Thymus (tissue), 11 donors: ENCODE measurements at regions not wholly inside any gene's neighbourhood (a gene's known extent, or its start where the extent isn't known, plus 50 kb on each side); places are given as distances from the start of the nearest gene placed in this dataset.

Experiments used
- DNase-seq, 9 donors: peaks; one replicate each; pipeline ENCODE4 v3.0.0-alpha.2; 2013; ENCODE audit warnings: low spot score in 9 of 9, low read depth in 6 of 9, missing footprints in 1 of 9
- H3K27ac ChIP-seq, 2 donors: one replicate each; pipeline ENCODE4 v1.5.1; 2013; ENCODE audit warnings: control low read depth in 1 of 2, low read depth in 1 of 2, low read length in 1 of 2, mild to moderate bottlenecking in 1 of 2, moderate library complexity in 1 of 2
- H3K27me3 ChIP-seq, 2 donors: one replicate each; pipeline ENCODE4 v1.5.1; 2013; ENCODE audit warnings: low read length in 1 of 2; ENCODE audit not compliant: control insufficient read depth in 2 of 2, insufficient read depth in 1 of 2
- H3K36me3 ChIP-seq, 2 donors: one replicate each; pipeline ENCODE4 v1.5.1; 2013; ENCODE audit warnings: low read length in 1 of 2, mild to moderate bottlenecking in 1 of 2, moderate library complexity in 1 of 2; ENCODE audit not compliant: control insufficient read depth in 2 of 2, insufficient read depth in 2 of 2
- H3K4me1 ChIP-seq, 2 donors: one replicate each; pipeline ENCODE4 v1.5.1; 2013; ENCODE audit warnings: low read length in 2 of 2; ENCODE audit not compliant: control insufficient read depth in 2 of 2, insufficient read depth in 2 of 2
- H3K4me3 ChIP-seq, 2 donors: one replicate each; pipeline ENCODE4 v1.5.1; 2013; ENCODE audit warnings: low read length in 2 of 2, control low read depth in 1 of 2, mild to moderate bottlenecking in 1 of 2
- H3K9me3 ChIP-seq, 2 donors: one replicate each; pipeline ENCODE4 v1.5.1; 2013; ENCODE audit warnings: low read length in 1 of 2, mild to moderate bottlenecking in 1 of 2; ENCODE audit not compliant: control insufficient read depth in 2 of 2, insufficient read depth in 1 of 2
- WGBS: extraction: QIAGEN DNeasy Blood & Tissue Kit; methylation state at CpG from one replicate; pipeline ENCODE4 v1.1.7; 2013; 5-methylcytosine and 5-hydroxymethylcytosine counted together
- donor health status: healthy.

GRCh38 chr10:71053169-71053895, 159.0 kb upstream of the UNC5B start:
- H3K27me3 ChIP-seq: no peaks in the 10 kb centered on the region
- 91% methylated on average over 10 of the region's 10 CpGs for WGBS
- no peaks in the 10 kb centered on the region for H3K9me3 ChIP-seq
- no peak for DNase-seq
- no peak overlapping the region for H3K4me3 ChIP-seq
- no peaks in the 10 kb centered on the region for H3K4me1 ChIP-seq
- H3K36me3 ChIP-seq: no peaks in the 10 kb centered on the region
- no peak overlapping the region for H3K27ac ChIP-seq

DNA sequence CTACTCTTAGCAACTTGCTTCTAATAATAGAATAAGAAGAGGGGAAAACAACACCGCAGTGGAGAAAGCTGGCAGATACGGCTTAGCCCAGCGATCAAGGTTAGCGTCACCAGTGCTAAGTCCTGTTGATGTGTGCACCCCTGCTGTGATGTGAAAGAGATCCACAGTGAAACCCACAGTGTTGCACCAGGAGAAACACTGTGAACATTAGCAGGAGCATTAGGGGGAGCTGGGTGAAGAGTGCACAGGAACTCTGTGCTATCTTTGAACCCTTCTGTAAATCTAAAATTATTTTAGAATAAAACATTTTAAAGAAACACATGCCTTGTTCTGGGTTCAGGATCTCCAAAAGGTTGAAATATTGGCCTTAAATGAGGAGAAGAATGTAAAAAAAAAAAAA, 154.1 kb upstream of the UNC5B start:
- peaks cover 0 to 3% of the 10 kb centered on the region in 2 donors for H3K4me1 ChIP-seq
- no peak for DNase-seq
- H3K9me3 ChIP-seq: no peaks in the 10 kb centered on the region
- WGBS: 95% methylated on average over 4 of the region's 4 CpGs
- no peaks in the 10 kb centered on the region for H3K27me3 ChIP-seq
- H3K27ac ChIP-seq: no peak overlapping the region
- H3K4me3 ChIP-seq: no peak overlapping the region
- H3K36me3 ChIP-seq: no peaks in the 10 kb centered on the region

GRCh38 chr10:71059054-71059818, 153.1 kb upstream of the UNC5B start:
- DNase-seq: no peak
- Histone ChIP-seq H3K36me3 (no peaks in the 10 kb centered on the region), H3K4me1 (peaks cover 0 to 3% of the 10 kb centered on the region in 2 donors), H3K27ac (no peak overlapping the region), H3K4me3 (no peak overlapping the region), H3K27me3 (no peaks in the 10 kb centered on the region), H3K9me3 (no peaks in the 10 kb centered on the region)
- 97% methylated on average over 12 of the region's 12 CpGs for WGBS

DNA sequence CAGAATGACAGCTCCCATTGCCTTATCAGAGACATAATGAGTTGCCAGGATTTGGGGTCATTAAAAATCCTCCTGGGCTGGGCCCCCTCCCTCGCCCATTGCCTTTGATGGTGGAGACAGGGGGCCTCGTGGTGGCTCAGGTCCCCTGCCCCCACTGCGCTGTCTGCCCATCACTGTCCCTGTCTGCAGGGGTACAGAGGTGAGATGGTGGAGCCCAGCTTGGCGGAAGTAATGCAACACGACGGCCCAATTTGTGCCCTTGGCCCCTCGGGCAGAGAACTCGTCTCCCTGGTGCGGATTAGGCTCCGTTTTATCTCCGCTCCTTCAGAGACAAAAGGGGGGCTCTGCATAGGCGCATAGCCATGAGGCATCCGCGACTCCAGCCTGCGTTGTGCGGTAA, 152.4 kb upstream of the UNC5B start:
- no peak for DNase-seq
- H3K4me3 ChIP-seq: no peak overlapping the region

GRCh38 chr10:71060476-71061426, 151.6 kb upstream of the UNC5B start:
- Histone ChIP-seq H3K36me3 (no peaks in the 10 kb centered on the region), H3K27me3 (no peaks in the 10 kb centered on the region), H3K4me1 (peaks cover 0 to 8% of the 10 kb centered on the region in 2 donors), H3K27ac (no peak overlapping the region), H3K9me3 (no peaks in the 10 kb centered on the region), H3K4me3 (no peak overlapping the region)
- WGBS: 95% methylated on average over 12 of the region's 12 CpGs
- DNase-seq: no peak

More for the DNA sequence above, 152.4 kb upstream of the UNC5B start:
- H3K27ac ChIP-seq: no peak overlapping the region
- peaks cover 0 to 7% of the 10 kb centered on the region in 2 donors for H3K4me1 ChIP-seq
- H3K9me3 ChIP-seq: no peaks in the 10 kb centered on the region
- H3K27me3 ChIP-seq: no peaks in the 10 kb centered on the region
- WGBS: 92% methylated on average over 16 of the region's 16 CpGs
- H3K36me3 ChIP-seq: no peaks in the 10 kb centered on the region

DNA sequence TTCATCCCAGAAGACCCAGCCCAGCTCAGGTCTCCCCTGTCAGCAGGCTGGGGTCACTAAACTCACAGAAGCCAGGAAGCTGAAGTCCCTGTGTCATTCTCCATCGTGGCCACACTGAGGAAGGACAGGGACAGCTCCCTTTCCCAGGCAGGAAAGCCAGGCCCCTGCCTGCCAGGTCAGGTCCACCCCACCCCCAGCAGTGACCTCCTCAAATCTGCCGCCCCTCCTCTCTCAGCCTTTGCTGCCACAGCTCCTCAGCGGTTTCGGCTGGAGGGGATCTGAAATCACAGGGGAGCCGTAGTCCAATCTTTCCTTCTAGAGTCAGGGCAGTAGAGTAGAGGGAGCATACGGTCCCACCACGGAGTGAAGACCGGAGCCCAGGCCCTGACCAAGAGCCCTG, 150.9 kb upstream of the UNC5B start:
- H3K9me3 ChIP-seq: no peaks in the 10 kb centered on the region
- 90% methylated on average over 8 of the region's 8 CpGs for WGBS
- H3K36me3 ChIP-seq: no peaks in the 10 kb centered on the region
- H3K27me3 ChIP-seq: no peaks in the 10 kb centered on the region
- H3K4me1 ChIP-seq: peaks cover 0 to 8% of the 10 kb centered on the region in 2 donors
- no peak for DNase-seq
- H3K27ac ChIP-seq: no peak overlapping the region
- no peak overlapping the region for H3K4me3 ChIP-seq

DNA sequence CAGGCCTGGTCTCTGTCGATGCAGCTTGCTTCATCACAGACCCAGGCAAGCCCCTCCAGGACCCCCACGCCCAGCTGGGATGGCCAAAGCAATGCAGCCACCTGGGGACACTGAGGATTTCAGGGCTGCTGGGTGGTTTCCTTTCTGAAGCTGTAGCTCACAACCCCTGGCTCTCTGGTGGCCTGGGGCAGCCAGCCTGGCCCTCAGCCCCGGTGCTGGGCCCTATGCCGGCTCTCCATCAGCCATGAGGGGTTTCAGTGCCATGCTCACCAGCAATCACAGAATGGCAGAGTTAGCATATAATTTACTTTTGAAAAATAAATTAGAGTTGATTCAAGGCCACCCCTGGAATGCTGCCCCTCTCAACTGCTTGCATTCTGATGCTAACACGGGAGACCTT, 150.2 kb upstream of the UNC5B start:
- H3K9me3 ChIP-seq: no peaks in the 10 kb centered on the region
- H3K4me1 ChIP-seq: peaks cover 0 to 9% of the 10 kb centered on the region in 2 donors
- WGBS: 83% methylated on average over 5 of the region's 5 CpGs
- no peaks in the 10 kb centered on the region for H3K27me3 ChIP-seq
- H3K36me3 ChIP-seq: no peaks in the 10 kb centered on the region
- DNase-seq: no peak
- no peak overlapping the region for H3K4me3 ChIP-seq
- H3K27ac ChIP-seq: no peak overlapping the region

- Histone ChIP-seq H3K27me3 (no peaks in the 10 kb centered on the region), H3K27ac (peak overlapping the region in 1 of 2 donors; percentile 50), H3K4me3 (no peak overlapping the region), H3K4me1 (peaks cover 0 to 10% of the 10 kb centered on the region in 2 donors), H3K9me3 (no peaks in the 10 kb centered on the region), H3K36me3 (no peaks in the 10 kb centered on the region)
- no peak for DNase-seq
- WGBS: 78% methylated on average over 7 of the region's 7 CpGs
Observed at GRCh38 chr10:71063401-71063800, 149.0 kb upstream of the UNC5B start.
